NB4 (cell line): ENCODE measurements at regions not wholly inside any gene's neighbourhood (a gene's known extent, or its start where the extent isn't known, plus 50 kb on each side); places are given as distances from the start of the nearest gene placed in this dataset.
A peak's percentile ranks its signal among the peaks of the same experiment; 100 is the strongest.

Experiments used
- CTCF ChIP-seq: IDR thresholded peaks from one replicate; pipeline ENCODE4 v1.5.1; 2012; ENCODE audit warnings: low read depth, low read length
- MAX ChIP-seq: IDR thresholded peaks from 2 replicates; pipeline ENCODE4 v1.6.1; 2011; ENCODE audit warnings: low read depth, low read length
- MYC ChIP-seq: IDR thresholded peaks from 2 replicates; pipeline ENCODE4 v1.6.1; 2011; ENCODE audit warnings: low read depth, low read length
- POLR2A ChIP-seq: IDR thresholded peaks from 2 replicates; pipeline ENCODE4 v1.6.1; 2011; ENCODE audit warnings: mild to moderate bottlenecking; ENCODE audit not compliant: insufficient read length; ENCODE audit errors: extremely low read depth

- TF ChIP-seq CTCF: no peak
- no peak for TF ChIP-seq POLR2A
- TF ChIP-seq MAX: peak; percentile 42
- TF ChIP-seq MYC: 0 out of 2 replicates have a peak, but pooled peaks have one; percentile 27
These were observed 362.3 kb downstream of the MAFB start for GRCh38 chr20:40326784-40327183.
